SK-N-SH (cell line): ENCODE measurements at regions not wholly inside any gene's neighbourhood (a gene's known extent, or its start where the extent isn't known, plus 50 kb on each side); places are given as distances from the start of the nearest gene placed in this dataset.

ENCODE experiments used
- CTCF ChIP-seq: fragments of 200-600 bp; sonication (generic); IDR thresholded peaks from 2 replicates; pipeline ENCODE4 v1.6.1; 2017; ENCODE audit warnings: antibody characterized with exemption, mild to moderate bottlenecking, moderate library complexity
- ELF1 ChIP-seq: IDR thresholded peaks from 2 replicates; pipeline ENCODE4 v1.4.0; 2012
- EP300 ChIP-seq, 2 experiments: IDR thresholded peaks; 2 replicates each; pipeline versions ENCODE4 v1.4.0 to v1.6.1; 2012; ENCODE audit warnings: borderline replicate concordance in 1 of 2, low read depth in 1 of 2, low read length in 1 of 2
- FOXJ3 ChIP-seq: sonication (generic); formaldehyde crosslinking; IDR thresholded peaks from 2 replicates; pipeline ENCODE4 v1.5.1; 2020; ENCODE audit warnings: mild to moderate bottlenecking, missing genetic modification reagents
- MEF2A ChIP-seq: IDR thresholded peaks from 2 replicates; pipeline ENCODE4 v1.4.0; 2012; ENCODE audit warnings: low read depth, borderline replicate concordance
- MXI1 ChIP-seq: IDR thresholded peaks from 2 replicates; pipeline ENCODE4 v1.6.1; 2012; ENCODE audit warnings: mild to moderate bottlenecking, low read depth, low read length, improper control_type of control experiment
- POLR2AphosphoS5 ChIP-seq: IDR thresholded peaks from 2 replicates; pipeline ENCODE4 v1.6.1; 2012; ENCODE audit warnings: low read depth, low read length
- RAD21 ChIP-seq: IDR thresholded peaks from 2 replicates; pipeline ENCODE4 v1.6.1; 2012; ENCODE audit warnings: mild to moderate bottlenecking, low read length
- RXRA ChIP-seq: IDR thresholded peaks from 2 replicates; pipeline ENCODE4 v1.4.0; 2012; ENCODE audit warnings: low read depth, mild to moderate bottlenecking, borderline replicate concordance
- SIN3A ChIP-seq: IDR thresholded peaks from 2 replicates; pipeline ENCODE4 v1.6.1; 2012; ENCODE audit warnings: low read depth, mild to moderate bottlenecking, low read length, moderate library complexity, borderline replicate concordance
- TEAD4 ChIP-seq: IDR thresholded peaks from 2 replicates; pipeline ENCODE4 v1.4.0; 2012; ENCODE audit warnings: mild to moderate bottlenecking, borderline replicate concordance; ENCODE audit not compliant: insufficient read depth

- no peak for TF ChIP-seq TEAD4
- no peak for TF ChIP-seq CTCF
- TF ChIP-seq EP300 (IDR thresholded peaks at IDR 0.05; ENCODE audit: borderline replicate concordance in 1 of 2, low read depth in 1 of 2, low read length in 1 of 2), result no peak
- no peak for TF ChIP-seq FOXJ3 (CRISPR knock-in tag)
- no peak for TF ChIP-seq RAD21
- TF ChIP-seq MEF2A, result no peak
- TF ChIP-seq SIN3A, result no peak
- TF ChIP-seq POLR2AphosphoS5, result no peak
- no peak for TF ChIP-seq RXRA
- no peak for TF ChIP-seq ELF1
- no peak for TF ChIP-seq MXI1
These were observed 212.2 kb upstream of the ACO1 start for GRCh38 chr9:32172256-32172655.
